ENCODE measurements at regions not wholly inside any gene's neighbourhood (a gene's known extent, or its start where the extent isn't known, plus 50 kb on each side); places are given as distances from the start of the nearest gene placed in this dataset.

DNA sequence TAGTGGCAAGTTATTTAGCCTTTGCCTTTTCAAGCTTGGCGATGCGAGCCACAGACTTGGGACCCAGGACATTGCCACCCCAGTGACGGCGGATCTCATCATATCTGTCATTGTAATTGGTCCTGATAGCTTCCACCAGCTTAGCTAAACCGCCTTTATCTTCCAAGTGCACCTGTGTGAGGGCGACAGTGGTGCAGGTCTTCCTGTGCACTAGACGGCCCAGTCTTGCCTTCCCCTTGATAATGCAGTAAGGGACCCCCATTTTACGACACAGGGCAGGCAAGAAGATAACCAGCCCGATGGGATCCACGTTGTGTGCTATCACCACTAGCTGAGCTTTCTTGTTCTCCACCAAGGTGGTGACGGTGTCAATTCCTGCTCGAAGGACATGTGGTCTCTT lies 99.6 kb upstream of the ITGB1 start:
- no peaks in the 10 kb centered on the region for H3K27me3 ChIP-seq (replicated peaks; ENCODE audit: control insufficient read depth, insufficient read depth, low read length)
- DNase-seq: no peak
- TF ChIP-seq CTCF (IDR thresholded peaks at IDR 0.05; ENCODE audit: insufficient read depth in 1 of 2, low read depth in 1 of 2, low read length in 1 of 2, severe bottlenecking in 1 of 2, unreplicated experiment in 1 of 2): no peak
- no peaks in the 10 kb centered on the region for H3K4me1 ChIP-seq
- BruUV-seq (replicated peaks): no TSS peak
- CTCF ChIA-PET: no interaction called here
- H3K27ac Mint-ChIP-seq (ENCODE audit: unreplicated experiment): no peak overlapping the region
- no peaks in the 10 kb centered on the region for H3K9me3 ChIP-seq
- no peaks in the 10 kb centered on the region for H3K36me3 ChIP-seq (ENCODE audit: control insufficient read depth, insufficient read depth, low read length)
- no peaks in the 10 kb centered on the region for H3K4me1 Mint-ChIP-seq (ENCODE audit: low read depth, unreplicated experiment)
- H3K9me3 Mint-ChIP-seq (ENCODE audit: unreplicated experiment): peaks cover 6% of the 10 kb centered on the region
- no peak overlapping the region for H3K4me3 ChIP-seq (ENCODE audit: low read depth, low read length)
- no peaks in the 10 kb centered on the region for H3K36me3 Mint-ChIP-seq (ENCODE audit: insufficient read depth, unreplicated experiment)
- no peaks in the 10 kb centered on the region for H3K27me3 Mint-ChIP-seq (ENCODE audit: insufficient read depth, unreplicated experiment)
- intact Hi-C loops (cut with micrococcal nuclease; ENCODE audit: unreplicated experiment): no loop called here
- no peak overlapping the region for H3K4me3 Mint-ChIP-seq (ENCODE audit: unreplicated experiment)
- POLR2A ChIA-PET: no interaction called here

- H3K36me3 Mint-ChIP-seq (ENCODE audit: insufficient read depth, unreplicated experiment): no peaks in the 10 kb centered on the region
- H3K27me3 Mint-ChIP-seq (ENCODE audit: insufficient read depth, unreplicated experiment): no peaks in the 10 kb centered on the region
- intact Hi-C loops (cut with micrococcal nuclease; ENCODE audit: unreplicated experiment): no loop called here
- no peaks in the 10 kb centered on the region for H3K27me3 ChIP-seq (replicated peaks; ENCODE audit: control insufficient read depth, insufficient read depth, low read length)
- H3K4me1 Mint-ChIP-seq (ENCODE audit: low read depth, unreplicated experiment): no peaks in the 10 kb centered on the region
- TF ChIP-seq CTCF (IDR thresholded peaks at IDR 0.05; ENCODE audit: insufficient read depth in 1 of 2, low read depth in 1 of 2, low read length in 1 of 2, severe bottlenecking in 1 of 2, unreplicated experiment in 1 of 2): no peak
- no peaks in the 10 kb centered on the region for H3K9me3 ChIP-seq
- no peaks in the 10 kb centered on the region for H3K4me1 ChIP-seq
- no peak overlapping the region for H3K4me3 ChIP-seq (ENCODE audit: low read depth, low read length)
- CTCF ChIA-PET: no interaction called here
- POLR2A ChIA-PET: no interaction called here
- no peak overlapping the region for H3K4me3 Mint-ChIP-seq (ENCODE audit: unreplicated experiment)
- DNase-seq: no peak
- H3K9me3 Mint-ChIP-seq (ENCODE audit: unreplicated experiment): no peaks in the 10 kb centered on the region
- no peak overlapping the region for H3K27ac Mint-ChIP-seq (ENCODE audit: unreplicated experiment)
- H3K36me3 ChIP-seq (ENCODE audit: control insufficient read depth, insufficient read depth, low read length): no peaks in the 10 kb centered on the region
- BruUV-seq (replicated peaks): no TSS peak
Measured at GRCh38 chr10:33056828-33057596, 99.0 kb upstream of the ITGB1 start.

GRCh38 chr10:33055625-33056024 lies 97.6 kb upstream of the ITGB1 start:
- Histone ChIP-seq H3K36me3 (ENCODE audit: control insufficient read depth, insufficient read depth, low read length) (no peaks in the 10 kb centered on the region), H3K4me1 (no peaks in the 10 kb centered on the region), H3K27me3 (replicated peaks; ENCODE audit: control insufficient read depth, insufficient read depth, low read length) (no peaks in the 10 kb centered on the region), H3K9me3 (no peaks in the 10 kb centered on the region), H3K4me3 (ENCODE audit: low read depth, low read length) (no peak overlapping the region)
- DNase-seq: no peak
- Mint-ChIP-seq H3K36me3 (ENCODE audit: insufficient read depth, unreplicated experiment) (no peaks in the 10 kb centered on the region), H3K4me3 (ENCODE audit: unreplicated experiment) (no peak overlapping the region), H3K27me3 (ENCODE audit: insufficient read depth, unreplicated experiment) (no peaks in the 10 kb centered on the region), H3K27ac (ENCODE audit: unreplicated experiment) (no peak overlapping the region), H3K4me1 (ENCODE audit: low read depth, unreplicated experiment) (no peaks in the 10 kb centered on the region), H3K9me3 (ENCODE audit: unreplicated experiment) (no peaks in the 10 kb centered on the region)
- intact Hi-C loops (cut with micrococcal nuclease; ENCODE audit: unreplicated experiment): no loop called here
- ChIA-PET CTCF (no interaction called here), POLR2A (no interaction called here)
- BruUV-seq (replicated peaks): no TSS peak
- no peak for TF ChIP-seq CTCF (IDR thresholded peaks at IDR 0.05; ENCODE audit: insufficient read depth in 1 of 2, low read depth in 1 of 2, low read length in 1 of 2, severe bottlenecking in 1 of 2, unreplicated experiment in 1 of 2)
